ENCODE measurements at regions not wholly inside any gene's neighbourhood (a gene's known extent, or its start where the extent isn't known, plus 50 kb on each side); places are given as distances from the start of the nearest gene placed in this dataset.
A peak's percentile ranks its signal among the peaks of the same experiment; 100 is the strongest.

- Mint-ChIP-seq H3K27ac (no peak overlapping the region), H3K4me1 (ENCODE audit: low read depth) (peaks cover 2% of the 10 kb centered on the region)
These were observed 79.7 kb downstream of the RRM2 start for GRCh38 chr2:10202131-10202665.

GRCh38 chr2:10204326-10205161 is 82.0 kb downstream of the RRM2 start:
- H3K27me3 Mint-ChIP-seq, result peaks cover 26% of the 10 kb centered on the region
- no peaks in the 10 kb centered on the region for H3K36me3 Mint-ChIP-seq (ENCODE audit: insufficient read depth)
- TF ChIP-seq CTCF (IDR thresholded peaks at IDR 0.05; ENCODE audit: unreplicated experiment), result no peak
- H3K27ac Mint-ChIP-seq, result no peak overlapping the region
- no peaks in the 10 kb centered on the region for H3K9me3 Mint-ChIP-seq (ENCODE audit: low read depth)
- no peak overlapping the region for H3K4me3 Mint-ChIP-seq (ENCODE audit: low read depth)
- no peak for DNase-seq (ENCODE audit: low spot score, unreplicated experiment)
- peaks cover 2% of the 10 kb centered on the region for H3K4me1 Mint-ChIP-seq (ENCODE audit: low read depth)

More at GRCh38 chr2:10202131-10202665, 79.7 kb downstream of the RRM2 start:
- Mint-ChIP-seq H3K36me3 (ENCODE audit: insufficient read depth) (peaks cover 6% of the 10 kb centered on the region), H3K27me3 (peaks cover 14% of the 10 kb centered on the region), H3K4me3 (ENCODE audit: low read depth) (no peak overlapping the region), H3K9me3 (ENCODE audit: low read depth) (peaks cover 7% of the 10 kb centered on the region)
- TF ChIP-seq CTCF (IDR thresholded peaks at IDR 0.05; ENCODE audit: unreplicated experiment), result no peak
- DNase-seq (ENCODE audit: low spot score, unreplicated experiment), result no peak

GRCh38 chr2:10205162-10205475 is 82.6 kb downstream of the RRM2 start:
- Mint-ChIP-seq H3K36me3 (ENCODE audit: insufficient read depth) (no peaks in the 10 kb centered on the region), H3K27ac (no peak overlapping the region), H3K4me1 (ENCODE audit: low read depth) (peaks cover 2% of the 10 kb centered on the region), H3K27me3 (peaks cover 30% of the 10 kb centered on the region), H3K4me3 (ENCODE audit: low read depth) (no peak overlapping the region), H3K9me3 (ENCODE audit: low read depth) (no peaks in the 10 kb centered on the region)
- no peak for TF ChIP-seq CTCF (IDR thresholded peaks at IDR 0.05; ENCODE audit: unreplicated experiment)
- DNase-seq (ENCODE audit: low spot score, unreplicated experiment), result no peak

- TF ChIP-seq CTCF (IDR thresholded peaks at IDR 0.05; ENCODE audit: unreplicated experiment), result no peak
- no peak overlapping the region for H3K27ac Mint-ChIP-seq
- no peak for DNase-seq (ENCODE audit: low spot score, unreplicated experiment)
- H3K9me3 Mint-ChIP-seq (ENCODE audit: low read depth), result no peaks in the 10 kb centered on the region
- H3K4me1 Mint-ChIP-seq (ENCODE audit: low read depth), result peaks cover 2% of the 10 kb centered on the region
- no peaks in the 10 kb centered on the region for H3K36me3 Mint-ChIP-seq (ENCODE audit: insufficient read depth)
- no peak overlapping the region for H3K4me3 Mint-ChIP-seq (ENCODE audit: low read depth)
- H3K27me3 Mint-ChIP-seq, result peaks cover 37% of the 10 kb centered on the region
These were observed 86.2 kb downstream of the RRM2 start for GRCh38 chr2:10208736-10209135.

GRCh38 chr2:10209406-10209935 is 86.9 kb downstream of the RRM2 start:
- Mint-ChIP-seq H3K36me3 (ENCODE audit: insufficient read depth) (no peaks in the 10 kb centered on the region), H3K9me3 (ENCODE audit: low read depth) (no peaks in the 10 kb centered on the region), H3K27me3 (peaks cover 37% of the 10 kb centered on the region), H3K4me1 (ENCODE audit: low read depth) (peaks cover 2% of the 10 kb centered on the region), H3K4me3 (ENCODE audit: low read depth) (no peak overlapping the region), H3K27ac (peak overlapping the region; percentile 60)
- DNase-seq (ENCODE audit: low spot score, unreplicated experiment), result no peak
- TF ChIP-seq CTCF (IDR thresholded peaks at IDR 0.05; ENCODE audit: unreplicated experiment), result no peak

Data from progenitor cell of endocrine pancreas (in vitro differentiated cells).